GM20431 (cell line): ENCODE measurements at regions not wholly inside any gene's neighbourhood (a gene's known extent, or its start where the extent isn't known, plus 50 kb on each side); places are given as distances from the start of the nearest gene placed in this dataset.

Experiments
- in situ Hi-C: fragments of 300-500 bp; cut with MseI, MboI; formaldehyde crosslinking; loops from one replicate; pipeline ENCODE4 v1.15.0; 2020; ENCODE audit warnings: low sequenced_read_pairs; ENCODE audit not compliant: unreplicated experiment

DNA sequence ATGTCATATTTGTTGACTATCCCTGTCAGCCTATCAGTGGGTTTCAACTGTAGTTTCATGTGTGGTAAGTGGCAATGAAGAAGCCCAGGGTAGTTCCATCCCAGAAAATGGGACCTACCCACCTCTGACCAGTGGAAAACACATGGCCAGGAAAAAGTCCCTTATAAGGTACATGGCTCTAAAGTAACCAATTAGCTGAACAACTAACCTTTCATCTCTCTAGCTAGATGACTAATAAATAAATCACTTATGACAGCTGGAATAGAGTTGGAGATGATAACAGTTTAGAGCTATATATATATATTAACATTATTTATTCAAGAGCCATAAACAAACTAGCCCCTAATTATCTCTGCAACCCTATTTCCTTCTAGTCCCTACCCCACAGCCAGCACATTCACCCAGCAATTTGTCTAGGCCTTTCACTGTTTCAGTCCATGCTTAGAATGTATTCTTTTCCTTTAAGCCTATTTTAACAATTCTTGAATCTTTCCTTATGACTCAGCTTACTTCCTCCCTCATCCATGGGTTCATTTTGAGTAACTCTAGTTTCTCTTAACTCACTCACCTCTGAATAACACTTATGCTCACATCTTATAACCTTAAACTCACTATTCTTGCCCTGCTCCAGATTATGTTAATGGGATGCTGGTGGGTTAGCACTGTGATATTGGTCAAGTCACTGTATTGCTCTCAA is 83.7 kb downstream of the TNFSF18 start:
- in situ Hi-C loops, result no loop called here

DNA sequence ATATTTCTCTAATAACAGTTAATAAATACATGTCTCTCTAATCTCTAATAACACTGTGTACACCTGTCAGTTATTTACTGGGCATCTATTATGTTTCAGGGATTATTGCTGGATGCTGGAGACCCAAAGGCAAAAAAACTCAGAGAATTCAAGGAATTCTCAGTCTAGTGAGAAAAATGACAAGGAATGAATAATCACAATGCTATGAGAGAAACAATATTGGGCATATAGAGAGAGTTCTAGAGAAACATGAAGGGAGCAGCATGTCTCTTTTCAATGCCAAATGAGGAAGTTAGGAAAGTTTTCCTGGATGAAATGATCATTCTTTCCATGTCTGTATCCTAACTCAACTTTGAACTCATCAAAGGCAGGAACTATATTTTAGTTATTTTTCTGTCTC is 82.8 kb downstream of the TNFSF18 start:
- in situ Hi-C loops, result no loop called here

DNA sequence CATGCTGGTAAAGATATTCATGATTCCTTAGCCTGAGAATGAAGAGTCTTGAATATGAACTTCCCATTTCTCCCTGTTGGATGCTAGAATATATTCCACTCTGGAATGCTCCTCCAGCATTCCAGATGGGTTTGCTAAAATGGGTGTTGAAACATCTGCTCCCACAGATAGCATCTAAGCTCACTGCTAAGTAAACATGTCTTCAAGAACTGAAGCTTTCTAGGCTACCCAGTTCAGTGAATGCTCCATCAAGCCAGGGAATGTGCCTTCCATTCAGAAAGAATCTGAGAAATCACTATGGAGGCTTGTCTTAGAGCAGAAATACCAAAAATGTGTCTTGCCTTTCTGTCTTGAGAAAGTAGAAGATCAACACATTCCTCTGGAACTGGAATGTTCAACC is 81.1 kb downstream of the TNFSF18 start:
- in situ Hi-C loops, result no loop called here

DNA sequence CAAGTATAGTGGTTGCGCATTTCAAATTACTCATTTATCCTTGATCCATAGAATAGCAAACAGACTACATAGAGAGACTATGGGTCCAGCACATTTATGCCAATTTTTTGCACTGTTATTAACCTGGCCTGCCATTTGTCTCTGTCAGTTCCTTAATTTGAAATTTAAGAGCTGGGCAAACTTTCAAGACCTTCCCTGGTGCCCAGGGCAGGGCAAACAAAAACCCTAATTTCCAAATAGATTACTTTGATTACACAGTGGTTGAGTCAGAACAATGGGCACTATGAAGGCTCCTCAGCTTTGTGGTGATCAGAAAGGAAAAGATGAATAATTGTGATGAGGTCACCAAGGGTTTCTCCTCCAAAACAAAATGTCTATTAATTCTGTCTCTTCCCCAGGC is 80.6 kb downstream of the TNFSF18 start:
- in situ Hi-C loops, result no loop called here

DNA sequence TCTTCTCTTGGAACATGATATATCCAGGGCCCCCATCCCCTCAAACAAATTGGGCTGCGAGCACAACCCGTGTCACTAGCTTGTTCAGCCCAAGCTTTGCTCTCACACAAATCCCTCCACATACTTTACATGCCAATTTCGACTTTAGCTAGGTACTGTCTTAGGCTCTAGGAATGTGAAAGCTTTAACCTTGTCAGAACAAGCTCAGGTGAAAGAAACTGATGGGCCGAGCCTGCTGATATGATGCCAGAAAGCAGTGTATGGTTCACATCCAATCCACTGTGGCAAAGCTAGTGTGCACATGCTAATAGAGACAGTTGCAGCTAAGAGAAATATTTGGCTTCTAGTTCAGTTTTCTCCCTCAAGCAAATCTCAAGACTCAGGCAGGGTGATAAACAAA is 79.5 kb downstream of the TNFSF18 start:
- in situ Hi-C loops, result no loop called here

DNA sequence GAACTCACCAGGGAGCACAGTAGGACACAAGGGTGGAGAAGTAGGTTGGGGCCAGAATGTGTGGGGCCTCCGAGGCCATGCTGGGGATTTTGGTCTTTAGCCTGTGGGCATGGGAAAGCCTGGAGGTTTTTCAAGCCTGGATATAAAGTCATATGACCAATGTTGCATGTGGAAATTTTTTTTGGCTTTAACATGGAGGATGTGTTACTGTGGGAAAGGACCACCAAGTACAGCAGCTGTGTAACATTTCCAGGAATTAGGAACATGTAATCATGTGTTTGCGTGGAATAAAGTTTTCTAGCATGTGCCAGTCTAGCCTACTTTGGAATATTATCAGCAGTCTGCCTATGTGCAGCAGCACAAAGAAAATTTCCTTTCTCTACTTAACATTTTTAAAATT is 78.5 kb downstream of the TNFSF18 start:
- in situ Hi-C loops, result no loop called here

DNA sequence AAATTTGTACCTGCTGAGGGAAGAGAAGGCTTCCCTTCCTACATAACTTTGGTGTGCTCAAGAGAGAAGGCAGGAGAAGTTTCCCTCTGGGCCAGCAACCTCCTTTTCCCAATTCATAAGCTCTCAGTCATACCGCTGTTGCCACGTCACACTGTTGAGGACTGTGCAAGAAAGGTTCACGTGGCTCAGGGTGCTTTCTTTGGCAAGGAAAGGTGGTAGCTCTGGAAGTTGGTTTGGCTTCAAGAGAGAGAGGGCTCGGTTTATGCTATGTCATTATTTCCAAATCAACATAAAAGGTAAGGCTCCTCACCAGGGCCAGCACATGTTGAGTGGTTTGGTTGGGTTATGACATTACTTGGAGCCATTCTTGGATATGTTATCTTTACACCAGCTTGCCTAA is 77.3 kb downstream of the TNFSF18 start:
- in situ Hi-C loops, result no loop called here

DNA sequence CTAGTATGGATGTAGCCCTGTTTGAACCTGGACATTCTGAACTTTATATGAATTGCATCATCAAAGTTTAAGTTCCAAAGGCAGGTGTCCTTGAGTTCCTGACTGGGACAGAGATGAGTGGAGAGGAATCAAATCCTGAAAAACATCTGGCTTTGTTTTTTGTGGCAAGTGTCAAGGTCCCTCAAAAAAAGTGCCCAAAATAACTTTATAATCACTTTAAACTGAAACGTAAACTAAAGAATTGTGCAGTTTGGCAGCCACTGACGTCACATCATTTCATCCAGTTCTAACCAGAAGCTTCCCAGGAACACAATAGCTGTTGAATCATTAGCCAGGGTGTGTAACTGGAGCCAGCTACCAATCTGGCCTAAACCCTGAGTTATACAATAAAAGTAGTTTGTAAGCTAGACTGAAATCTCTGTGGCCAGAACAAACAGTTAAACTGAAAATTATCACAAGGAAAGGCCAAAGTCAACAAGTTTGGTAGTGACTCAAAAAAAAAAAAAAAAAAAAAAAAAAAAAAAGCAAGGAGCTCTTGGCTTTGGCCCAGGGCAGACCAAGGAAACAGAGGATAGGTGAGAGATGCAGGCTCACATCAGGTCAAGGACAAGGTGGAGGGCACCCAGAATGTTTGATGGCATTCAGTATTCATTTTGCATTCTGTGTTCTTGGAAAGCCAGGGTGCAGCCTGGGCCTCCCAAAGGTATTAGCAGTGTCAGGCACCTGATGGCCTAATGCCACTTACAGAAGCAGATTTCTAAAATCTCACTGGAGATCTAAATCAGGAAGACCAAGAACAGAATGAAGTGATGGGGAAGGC is 74.3 kb downstream of the TNFSF18 start:
- in situ Hi-C loops, result no loop called here

DNA sequence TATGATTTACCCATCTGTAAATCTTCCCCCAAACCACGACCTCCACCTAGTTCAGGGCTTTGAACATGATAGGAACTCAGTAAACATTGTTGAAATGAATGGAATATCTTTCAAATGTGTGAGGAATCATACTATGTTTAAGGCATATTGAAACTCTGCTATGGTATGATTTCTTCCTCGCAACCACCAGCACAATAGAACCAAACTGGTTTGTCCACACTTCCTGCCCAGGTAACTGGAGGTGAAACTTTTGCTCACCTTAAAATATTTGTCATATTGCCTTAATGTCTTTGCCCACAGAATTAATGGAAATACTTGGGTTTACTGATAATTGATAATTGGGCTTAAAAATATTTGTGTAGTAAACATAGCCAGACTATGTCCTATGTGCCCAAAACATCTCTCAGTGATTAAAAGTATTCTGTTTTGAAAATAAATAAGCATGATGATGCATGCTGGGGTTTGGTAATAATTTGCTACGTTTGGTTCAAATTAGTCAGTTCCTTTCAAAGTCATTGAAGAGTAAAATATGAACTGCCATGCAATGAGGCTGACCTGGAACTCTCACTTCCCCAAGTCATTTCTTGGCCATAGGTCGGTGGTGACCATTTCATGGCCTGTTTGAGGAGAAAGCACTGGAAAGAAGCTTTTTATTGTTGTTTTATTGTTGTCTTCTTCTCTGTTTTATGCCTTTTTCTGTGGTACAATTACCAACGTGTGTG is 73.3 kb downstream of the TNFSF18 start:
- in situ Hi-C loops, result no loop called here

DNA sequence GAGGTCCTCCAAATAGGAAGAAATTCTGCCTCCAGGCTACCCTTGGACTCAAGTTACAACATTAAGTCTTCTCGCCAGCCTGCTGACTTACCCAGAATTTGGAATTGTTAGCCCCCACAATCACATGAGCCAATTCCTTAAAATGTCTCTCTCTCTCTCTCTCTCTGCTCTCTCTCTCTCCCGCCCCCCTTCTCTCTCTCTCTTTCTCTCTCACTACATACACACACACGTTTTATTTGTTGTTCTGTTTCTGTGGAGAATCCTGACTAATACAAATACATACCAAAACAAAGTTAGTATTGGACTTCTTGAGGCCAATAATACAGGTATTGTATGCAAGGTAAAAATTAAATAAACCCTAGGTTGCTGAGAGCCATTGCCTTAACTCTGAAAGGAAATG is 72.1 kb downstream of the TNFSF18 start:
- in situ Hi-C loops, result no loop called here

DNA sequence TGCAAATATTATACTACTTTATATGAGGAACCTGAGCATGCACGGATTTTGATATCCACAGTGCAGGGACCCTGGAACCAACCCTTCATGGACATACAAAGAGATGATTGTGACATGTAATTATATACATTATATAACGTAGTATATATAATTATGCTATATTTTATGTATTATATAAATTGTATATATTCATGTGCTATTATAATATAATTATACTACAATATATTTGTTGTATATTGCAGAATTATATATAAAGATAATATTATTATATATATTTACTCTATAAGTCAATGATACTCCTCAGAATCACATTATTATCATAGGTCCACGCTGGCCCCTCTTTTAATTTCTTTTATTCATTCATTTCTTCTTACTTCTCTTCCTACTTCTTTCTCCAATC is 70.9 kb downstream of the TNFSF18 start:
- in situ Hi-C loops, result no loop called here

DNA sequence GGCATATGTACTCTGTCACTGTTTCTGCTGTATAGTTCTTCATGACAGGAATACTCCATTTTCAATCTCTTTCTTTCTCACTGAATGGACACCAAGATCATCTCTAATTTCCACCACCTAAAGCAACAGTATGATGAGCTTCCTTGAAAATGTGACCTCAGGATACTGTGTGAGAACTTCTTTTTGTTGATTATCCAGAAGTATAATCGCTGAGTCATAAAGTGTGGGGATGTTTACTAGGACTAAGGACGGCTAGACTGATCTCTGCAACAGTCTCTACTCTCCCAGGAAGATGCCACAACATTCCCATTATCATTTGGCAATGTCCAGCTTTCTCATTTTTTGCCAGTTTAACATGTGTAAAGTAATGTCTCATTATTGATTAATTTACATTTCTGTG is 70.3 kb downstream of the TNFSF18 start:
- in situ Hi-C loops, result no loop called here

DNA sequence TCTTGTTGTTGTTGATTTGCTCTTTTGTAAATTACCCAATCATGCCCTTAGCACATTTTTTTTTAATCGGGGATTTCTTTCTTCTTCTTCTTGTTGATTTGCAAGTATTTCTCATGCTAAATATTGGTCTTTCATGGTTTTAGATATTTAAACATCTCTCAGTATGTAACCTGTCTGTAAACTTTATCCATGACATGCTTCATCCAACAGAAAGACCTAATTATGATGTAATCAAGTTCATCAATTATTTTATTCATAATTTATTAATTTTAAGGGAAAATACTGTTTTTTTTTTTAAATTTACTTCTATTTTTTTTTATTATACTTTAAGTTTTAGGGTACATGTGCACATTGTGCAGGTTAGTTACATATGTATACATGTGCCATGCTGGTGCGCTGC is 69.8 kb downstream of the TNFSF18 start:
- in situ Hi-C loops, result no loop called here
